ENCODE measurements at regions not wholly inside any gene's neighbourhood (a gene's known extent, or its start where the extent isn't known, plus 50 kb on each side); places are given as distances from the start of the nearest gene placed in this dataset.

GRCh38 chr5:148713735-148714508, 59.6 kb upstream of the HTR4 start:
- no peak for TF ChIP-seq CTCF (IDR thresholded peaks at IDR 0.05)
- TF ChIP-seq NRF1 (IDR thresholded peaks at IDR 0.05; ENCODE audit: low read depth, low read length), result no peak
- no peak for TF ChIP-seq RAD21 (IDR thresholded peaks at IDR 0.05; ENCODE audit: low read length)
- TF ChIP-seq GABPA (IDR thresholded peaks at IDR 0.05; ENCODE audit: low read depth), result no peak
- no peak for TF ChIP-seq RCOR1 (IDR thresholded peaks at IDR 0.05; ENCODE audit: low read length)
